GM11168 (cell line): ENCODE measurements at regions not wholly inside any gene's neighbourhood (a gene's known extent, or its start where the extent isn't known, plus 50 kb on each side); places are given as distances from the start of the nearest gene placed in this dataset.

Experiments used
- in situ Hi-C: fragments of 300-500 bp; cut with MboI; formaldehyde crosslinking; loops from one replicate; pipeline ENCODE4 v1.12.0; 2022; ENCODE audit warnings: low sequenced_read_pairs; ENCODE audit not compliant: unreplicated experiment

DNA sequence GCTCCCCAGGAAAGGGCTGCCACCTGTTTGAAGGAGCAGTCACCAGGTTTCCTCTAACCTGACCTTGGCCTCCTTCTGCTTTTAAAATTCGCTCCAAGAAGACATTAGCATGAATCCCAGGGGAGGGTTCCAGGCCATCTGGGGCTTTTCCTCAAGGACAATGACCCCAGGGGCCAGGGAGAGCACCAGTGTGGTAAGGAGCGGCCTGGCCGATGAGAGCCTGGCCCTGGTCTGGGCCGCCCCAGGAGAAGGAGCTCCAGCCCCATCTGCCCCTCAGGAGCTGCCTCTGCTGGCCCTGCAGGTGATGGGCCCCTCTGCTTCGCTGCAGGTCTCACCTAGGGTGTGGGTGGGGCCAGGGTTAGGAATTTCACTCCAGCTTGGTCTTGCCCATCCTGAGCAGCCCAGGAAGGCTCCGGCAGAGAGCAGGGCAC, 209.2 kb upstream of the TNRC6C start:
- in situ Hi-C loops, result loop anchor here (10.0 kb wide), 1 partner anchor 75 kb away; no protein-coding TSS in a partner anchor

DNA sequence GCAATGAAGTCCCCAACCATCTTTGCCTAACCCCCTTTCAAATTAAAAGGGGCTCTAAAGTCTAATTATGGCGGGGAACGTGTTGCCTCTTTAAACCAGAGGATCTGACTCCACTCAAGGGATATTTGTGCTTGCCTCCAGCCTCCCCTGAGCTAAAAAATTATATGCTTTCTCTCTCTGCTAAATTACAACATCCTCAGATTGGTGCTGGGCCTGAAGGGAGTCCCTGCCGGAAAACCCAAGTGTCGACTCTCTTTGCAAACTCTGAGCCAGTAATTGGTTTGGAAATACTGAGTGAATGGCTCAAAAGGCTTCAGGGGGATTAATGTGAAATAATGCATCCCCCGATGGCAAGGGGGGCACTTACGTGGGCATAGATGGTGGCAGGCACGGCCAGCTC, 208.5 kb upstream of the TNRC6C start:
- in situ Hi-C loops, result loop anchor here (10.0 kb wide), 1 partner anchor 75 kb away; no protein-coding TSS in a partner anchor

DNA sequence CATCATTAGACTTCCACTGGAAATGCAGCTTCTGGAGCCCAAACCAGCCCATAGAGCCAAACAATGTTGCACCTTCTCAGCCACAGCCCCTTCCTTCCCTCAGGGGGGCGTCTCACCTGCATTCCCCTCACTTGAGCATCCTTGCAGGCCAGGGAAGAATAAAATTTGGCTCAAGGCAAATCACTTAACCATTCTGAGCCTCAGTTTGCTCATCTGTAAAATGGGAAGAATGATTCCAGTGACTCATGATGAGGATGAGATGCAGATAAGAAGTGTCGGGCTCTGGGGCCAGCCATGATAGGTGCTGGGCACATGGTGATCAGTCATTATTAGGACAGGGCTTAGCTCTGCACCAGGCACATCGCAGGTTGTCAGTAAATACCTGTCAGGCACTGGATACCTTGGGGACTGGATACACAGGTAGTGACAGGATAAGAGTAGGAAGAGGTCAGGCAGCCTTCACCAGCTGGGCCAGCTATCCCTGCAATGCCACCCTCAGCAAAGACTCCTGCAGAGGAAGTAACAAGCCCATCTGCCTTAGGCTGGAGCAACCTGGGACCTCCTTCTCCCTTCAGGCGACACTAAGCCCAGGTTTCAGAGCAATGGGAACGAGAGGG, 208.0 kb upstream of the TNRC6C start:
- in situ Hi-C loops, result no loop called here

GRCh38 chr17:77753246-77753645, 205.3 kb upstream of the TNRC6C start:
- in situ Hi-C loops, result no loop called here

DNA sequence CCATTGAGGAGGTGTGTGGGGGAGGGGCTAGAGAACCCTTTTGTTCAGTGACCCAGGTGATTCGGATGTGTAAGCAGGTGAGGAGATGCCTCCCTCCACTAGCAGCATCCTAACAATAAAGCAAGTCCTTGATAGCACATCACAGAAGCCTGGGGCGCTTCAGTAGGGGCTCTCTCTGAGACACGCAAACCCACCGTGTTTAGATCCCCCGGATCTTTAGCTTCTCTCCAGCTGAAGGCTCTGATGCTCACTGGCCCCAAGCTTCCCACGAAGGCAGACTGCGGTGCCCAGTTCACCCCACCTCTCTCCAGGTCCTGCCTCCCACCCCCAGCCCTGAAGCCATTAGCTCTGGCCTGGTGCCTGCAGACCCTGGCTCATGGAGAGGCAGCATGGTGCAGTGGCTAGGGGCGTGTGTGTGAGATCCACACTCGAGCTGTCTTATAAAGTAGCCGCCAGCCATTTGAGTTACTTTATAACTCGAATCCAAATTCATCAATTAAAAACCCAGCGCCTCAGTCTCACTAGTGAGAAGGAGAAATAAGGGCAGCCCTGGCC, 204.7 kb upstream of the TNRC6C start:
- in situ Hi-C loops, result no loop called here

DNA sequence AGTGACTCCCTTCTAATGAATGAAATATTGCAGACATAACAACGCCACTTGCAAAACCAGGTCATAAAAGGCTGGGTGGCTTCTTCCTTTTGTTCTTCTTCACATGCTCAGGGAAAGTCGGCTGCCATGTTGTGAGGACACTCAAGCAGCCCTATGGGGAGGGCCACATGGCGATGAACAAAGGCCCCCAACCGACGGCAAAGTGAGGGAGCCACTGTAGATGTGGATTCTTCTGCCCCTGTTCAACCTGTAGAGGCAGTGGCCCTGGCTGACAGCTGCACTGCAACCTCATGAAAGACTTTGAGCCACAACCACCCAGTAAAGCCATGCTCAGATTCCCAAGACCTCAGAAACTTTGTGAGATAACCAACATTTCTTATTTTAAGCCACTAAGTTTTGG, 203.5 kb upstream of the TNRC6C start:
- in situ Hi-C loops, result no loop called here

DNA sequence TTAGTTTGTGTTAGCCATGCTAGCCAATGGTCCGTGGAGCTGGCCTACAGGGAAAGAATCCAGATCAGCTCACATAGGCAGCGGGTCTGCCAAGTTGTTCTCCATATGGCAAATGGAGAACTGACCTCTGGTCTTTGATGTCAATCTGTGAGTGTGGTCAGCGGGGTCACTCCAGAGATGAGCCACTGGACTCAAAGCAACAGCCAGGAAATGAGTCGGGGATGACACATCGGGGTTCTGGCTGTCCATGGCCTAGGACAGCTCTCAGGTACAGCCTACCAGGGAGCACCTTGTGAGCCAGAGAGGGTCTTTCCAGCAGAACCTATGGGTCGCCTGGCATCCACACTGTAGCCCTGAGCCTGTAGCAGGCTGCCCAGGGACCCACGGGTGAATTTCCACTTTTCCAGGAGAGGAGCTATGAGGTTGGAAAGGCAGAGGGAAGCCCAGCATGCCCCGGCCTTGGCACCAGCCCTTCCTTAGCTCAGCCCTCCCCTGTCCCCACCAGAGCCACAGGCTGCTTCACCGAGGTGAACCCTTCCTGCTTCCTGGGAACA, 203.0 kb upstream of the TNRC6C start:
- in situ Hi-C loops, result no loop called here

DNA sequence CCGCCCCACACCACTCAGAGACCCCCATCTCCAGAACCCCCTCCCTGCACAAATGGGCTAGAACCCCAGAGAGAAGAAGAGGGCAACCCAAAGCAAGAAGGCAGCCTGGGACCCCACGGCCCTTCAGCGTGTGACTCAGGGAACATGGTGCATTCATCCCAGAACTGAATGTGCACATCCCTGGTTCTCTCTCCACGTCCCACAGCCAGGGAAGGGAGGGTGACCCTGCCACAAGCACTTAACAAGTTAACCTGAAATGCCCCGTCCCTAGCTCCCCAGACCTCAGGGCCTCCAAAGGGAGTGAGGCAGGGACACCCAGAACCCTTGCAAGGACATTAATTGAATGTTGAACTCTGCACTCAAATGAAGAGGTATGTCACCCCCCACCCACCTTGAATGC, 202.5 kb upstream of the TNRC6C start:
- in situ Hi-C loops, result no loop called here

DNA sequence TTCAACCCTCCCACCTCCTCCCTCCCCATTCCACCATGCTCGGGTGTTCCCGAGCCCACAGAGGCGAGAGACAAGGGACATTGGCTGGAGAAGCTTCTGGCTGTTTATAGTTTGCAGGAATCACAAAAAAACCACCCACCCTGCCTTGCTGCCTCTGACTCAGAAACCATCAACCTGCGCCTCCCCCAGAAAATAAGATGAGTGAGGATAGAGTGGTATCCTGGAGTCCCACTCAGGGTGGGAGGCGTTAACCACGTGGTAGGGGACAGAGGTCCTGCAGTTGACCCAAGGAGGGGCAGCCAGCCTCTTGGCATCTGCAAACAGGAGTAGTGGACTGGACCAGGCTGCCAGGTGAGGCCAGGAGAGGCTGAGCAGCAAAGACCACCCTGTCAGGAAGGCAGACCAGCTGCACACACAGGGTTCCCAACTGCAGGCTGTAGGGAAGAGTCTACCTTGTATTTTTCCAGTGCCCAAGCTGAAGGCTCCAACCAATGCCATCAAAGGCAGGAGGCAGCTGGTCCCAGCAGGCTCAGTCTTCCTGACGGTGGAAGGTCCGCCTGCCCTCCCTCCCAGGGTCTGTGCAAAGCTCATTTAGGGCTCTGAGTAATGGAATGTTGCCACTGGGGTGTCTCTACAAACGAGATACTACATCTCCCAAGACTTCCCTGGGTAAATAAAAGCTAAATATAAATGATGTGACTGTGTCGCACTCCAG, 201.5 kb upstream of the TNRC6C start:
- in situ Hi-C loops, result no loop called here

DNA sequence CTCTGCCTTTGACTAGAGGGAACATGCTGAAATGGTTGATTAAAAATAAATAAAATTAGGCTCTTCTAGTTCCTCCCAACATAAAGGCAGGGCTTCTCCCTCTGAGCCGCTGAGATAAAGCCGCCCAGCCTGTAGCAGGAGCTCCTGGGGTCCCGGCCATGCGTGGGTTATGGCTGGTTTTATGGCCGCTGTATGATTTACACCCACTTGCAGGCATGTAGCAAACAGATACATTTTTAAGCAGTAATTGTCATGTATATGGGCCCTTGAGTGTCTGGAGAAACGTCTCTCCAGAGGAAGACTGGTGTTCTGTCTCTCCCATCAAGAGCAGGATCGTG, 201.0 kb upstream of the TNRC6C start:
- in situ Hi-C loops, result no loop called here

DNA sequence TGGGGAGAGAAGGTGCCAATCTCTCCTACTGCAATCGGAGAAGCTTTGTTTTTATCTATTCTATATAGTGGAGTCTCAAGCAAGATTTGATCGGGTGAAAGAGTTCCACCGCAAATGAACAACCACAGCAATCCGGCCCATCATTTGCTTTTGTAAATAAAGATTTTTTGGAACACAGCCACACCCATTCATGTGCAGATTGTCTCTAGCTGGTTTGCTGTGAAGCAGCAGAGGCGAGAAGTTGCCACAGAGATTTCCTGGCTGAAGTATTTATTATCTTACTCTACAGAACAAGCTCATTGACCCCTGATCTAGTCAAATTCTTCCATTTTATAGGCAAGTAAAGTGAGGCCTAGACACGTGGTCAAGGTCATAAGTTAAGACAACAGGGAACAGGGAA, 195.5 kb upstream of the TNRC6C start:
- in situ Hi-C loops, result no loop called here

- in situ Hi-C loops, result no loop called here
Measured at GRCh38 chr17:77763575-77763974, 194.9 kb upstream of the TNRC6C start.

DNA sequence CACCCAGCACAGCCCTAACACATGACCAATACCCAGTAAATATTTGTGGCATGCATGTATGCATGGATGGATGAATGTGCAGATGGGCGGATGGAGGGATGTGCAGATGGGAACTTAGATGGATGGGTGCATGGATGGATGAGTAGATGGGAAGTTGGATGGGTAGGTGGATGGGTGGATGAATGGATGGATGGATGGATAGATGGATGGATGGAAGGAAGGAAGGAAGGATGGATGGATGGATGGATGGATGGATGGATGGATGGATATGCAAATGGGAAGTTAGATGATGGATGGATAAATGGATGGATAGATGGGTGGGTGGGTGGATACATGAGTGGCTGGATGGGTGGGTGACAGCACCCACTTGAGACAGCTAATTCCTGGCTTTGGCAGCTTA, 193.2 kb upstream of the TNRC6C start:
- in situ Hi-C loops, result no loop called here

GRCh38 chr17:77767148-77767547, 191.4 kb upstream of the TNRC6C start:
- in situ Hi-C loops, result no loop called here

- in situ Hi-C loops, result no loop called here
Measured at GRCh38 chr17:77768248-77768852, 190.2 kb upstream of the TNRC6C start.

GRCh38 chr17:77769215-77769614, 189.3 kb upstream of the TNRC6C start:
- in situ Hi-C loops, result no loop called here

GRCh38 chr17:77769762-77770161, 188.7 kb upstream of the TNRC6C start:
- in situ Hi-C loops, result no loop called here

DNA sequence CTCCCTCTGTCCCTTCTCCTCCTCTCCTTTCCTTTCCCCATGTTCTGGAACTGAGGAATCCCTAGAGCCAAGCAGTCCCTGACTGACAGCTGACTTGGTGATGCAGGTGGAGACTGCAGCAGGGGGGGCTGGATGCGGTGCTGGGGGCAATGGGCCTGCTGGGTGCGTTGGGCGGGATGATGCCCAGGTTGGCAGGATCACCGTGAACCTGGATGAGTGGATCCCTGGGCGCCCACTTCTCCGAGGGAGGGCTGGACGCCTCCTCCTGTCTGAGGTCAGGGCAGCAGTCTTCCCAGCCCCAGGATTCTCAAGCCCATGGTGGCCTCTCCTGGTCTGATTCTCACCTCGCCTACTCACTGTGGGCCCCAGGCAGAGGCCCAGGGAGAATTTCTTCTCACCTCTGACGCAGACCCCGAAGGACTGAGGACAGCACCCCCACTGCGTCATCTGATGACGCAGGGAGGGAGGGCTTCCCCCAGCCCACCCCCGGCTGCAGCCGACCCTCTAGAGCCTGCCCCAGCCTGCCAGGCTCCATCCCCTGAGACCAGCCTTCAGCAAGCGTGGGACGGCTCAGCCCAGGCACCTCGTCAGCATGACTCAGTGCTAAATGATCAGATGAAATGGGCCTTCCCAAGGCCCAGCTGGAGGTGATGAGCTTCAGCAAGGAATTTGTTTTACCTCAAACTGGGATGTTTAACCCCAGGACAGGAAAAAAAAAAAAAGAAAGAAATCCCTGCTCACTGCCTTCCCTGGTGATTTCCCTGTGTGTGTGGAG, 188.0 kb upstream of the TNRC6C start:
- in situ Hi-C loops, result no loop called here

- in situ Hi-C loops, result no loop called here
Measured at GRCh38 chr17:77771145-77771544, 187.4 kb upstream of the TNRC6C start.

DNA sequence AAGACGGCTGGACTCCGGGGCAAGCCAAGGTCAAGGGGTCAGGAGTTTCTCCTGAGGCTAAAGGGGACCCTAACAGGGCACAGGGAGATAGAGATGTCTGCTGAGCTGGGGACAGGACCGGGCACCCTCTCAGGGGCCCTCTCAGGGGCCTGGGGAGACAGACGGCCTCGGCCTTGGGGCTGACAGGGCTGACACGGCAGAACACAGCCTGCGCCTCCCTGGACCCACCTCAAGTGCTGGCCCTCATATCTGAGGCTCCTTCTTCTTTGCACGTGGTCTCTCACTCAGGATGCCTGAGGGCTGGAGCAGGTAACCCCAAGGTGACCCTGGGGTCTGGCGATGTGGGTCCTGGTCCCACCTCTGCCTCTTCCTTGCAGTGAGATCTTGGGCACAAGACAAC, 186.9 kb upstream of the TNRC6C start:
- in situ Hi-C loops, result no loop called here
